H9 (cell line): ENCODE measurements at regions not wholly inside any gene's neighbourhood (a gene's known extent, or its start where the extent isn't known, plus 50 kb on each side); places are given as distances from the start of the nearest gene placed in this dataset.

ENCODE experiments used
- DNase-seq: peaks from one replicate; pipeline ENCODE4 v3.0.0-alpha.2; 2017
- H2AFZ ChIP-seq: one replicate; pipeline ENCODE4 v1.6.1; 2013; ENCODE audit warnings: mild to moderate bottlenecking, low read length, control low read depth, moderate library complexity
- H2AK5ac ChIP-seq: 2 replicates; pipeline ENCODE4 v1.6.1; 2013; ENCODE audit warnings: low read length, control low read depth, mixed read lengths; ENCODE audit not compliant: insufficient read length
- H2BK120ac ChIP-seq: one replicate; pipeline ENCODE4 v1.6.1; 2013; ENCODE audit warnings: low read depth, mild to moderate bottlenecking, low read length, control low read depth, inconsistent platforms; ENCODE audit not compliant: poor library complexity, severe bottlenecking
- H2BK12ac ChIP-seq: 2 replicates; pipeline ENCODE4 v1.6.1; 2013; ENCODE audit warnings: low read length, control low read depth, mixed read lengths, low read depth; ENCODE audit not compliant: insufficient read length
- H2BK15ac ChIP-seq: 2 replicates; pipeline ENCODE4 v1.6.1; 2013; ENCODE audit warnings: low read depth, low read length, control low read depth
- H2BK20ac ChIP-seq: one replicate; pipeline ENCODE4 v1.6.1; 2013; ENCODE audit warnings: low read depth, mild to moderate bottlenecking, low read length, control low read depth, inconsistent platforms; ENCODE audit not compliant: poor library complexity, severe bottlenecking
- H2BK5ac ChIP-seq: 2 replicates; pipeline ENCODE4 v1.6.1; 2013; ENCODE audit warnings: low read length, control low read depth, mixed read lengths; ENCODE audit not compliant: insufficient read length
- H3K14ac ChIP-seq: 2 replicates; pipeline ENCODE4 v1.6.1; 2013; ENCODE audit warnings: low read length, control low read depth; ENCODE audit not compliant: insufficient read depth
- H3K18ac ChIP-seq: 2 replicates; pipeline ENCODE4 v1.6.1; 2013; ENCODE audit warnings: low read depth, mild to moderate bottlenecking, mixed read lengths, low read length, control low read depth; ENCODE audit not compliant: insufficient read length
- H3K23ac ChIP-seq: 2 replicates; pipeline ENCODE4 v1.6.1; 2013; ENCODE audit warnings: low read length, control low read depth, mixed read lengths, low read depth; ENCODE audit not compliant: insufficient read length
- H3K23me2 ChIP-seq: 2 replicates; pipeline ENCODE4 v1.6.1; 2013; ENCODE audit warnings: low read depth, mild to moderate bottlenecking, mixed read lengths, low read length, control low read depth; ENCODE audit not compliant: insufficient read length, poor library complexity, severe bottlenecking
- H3K27ac ChIP-seq: 2 replicates; pipeline ENCODE4 v1.5.1; 2013; ENCODE audit warnings: low read length, control low read depth, mixed read lengths, low read depth; ENCODE audit not compliant: insufficient read length
- H3K27me3 ChIP-seq: 2 replicates; pipeline ENCODE4 v1.6.1; 2013; ENCODE audit warnings: low read length, control low read depth, inconsistent platforms; ENCODE audit not compliant: insufficient read depth
- H3K4ac ChIP-seq: 2 replicates; pipeline ENCODE4 v1.6.1; 2013; ENCODE audit warnings: low read depth, mild to moderate bottlenecking, control low read depth, inconsistent platforms, low read length, moderate library complexity
- H3K4me1 ChIP-seq: 2 replicates; pipeline ENCODE4 v1.6.1; 2013; ENCODE audit warnings: low read length, control low read depth, inconsistent platforms; ENCODE audit not compliant: insufficient read depth
- H3K4me2 ChIP-seq: 2 replicates; pipeline ENCODE4 v1.6.1; 2013; ENCODE audit warnings: low read length, control low read depth, mixed read lengths; ENCODE audit not compliant: insufficient read length, insufficient read depth
- H3K56ac ChIP-seq: 2 replicates; pipeline ENCODE4 v1.6.1; 2013; ENCODE audit warnings: low read depth, mild to moderate bottlenecking, mixed read lengths, low read length, control low read depth; ENCODE audit not compliant: insufficient read length
- H3K79me1 ChIP-seq: 2 replicates; pipeline ENCODE4 v1.6.1; 2013; ENCODE audit warnings: low read depth, mild to moderate bottlenecking, moderate library complexity, low read length, control low read depth, inconsistent platforms; ENCODE audit not compliant: insufficient read depth, poor library complexity, severe bottlenecking
- H3K79me2 ChIP-seq: 2 replicates; pipeline ENCODE4 v1.6.1; 2013; ENCODE audit warnings: low read length, control low read depth, inconsistent platforms; ENCODE audit not compliant: insufficient read depth
- H3K9ac ChIP-seq: 2 replicates; pipeline ENCODE4 v1.6.1; 2013; ENCODE audit warnings: low read length, control low read depth, mixed read lengths; ENCODE audit not compliant: insufficient read length; ENCODE audit errors: extremely low read depth
- H3K9me3 ChIP-seq: one replicate; pipeline ENCODE4 v1.6.1; 2013; ENCODE audit warnings: low read depth, low read length, inconsistent platforms; ENCODE audit not compliant: control insufficient read depth
- H3T11ph ChIP-seq: one replicate; pipeline ENCODE4 v1.6.1; 2013; ENCODE audit warnings: mild to moderate bottlenecking, low read length, control low read depth, inconsistent platforms
- H4K20me1 ChIP-seq: one replicate; pipeline ENCODE4 v1.6.1; 2013; ENCODE audit not compliant: control insufficient read depth, insufficient read length, insufficient read depth
- H4K5ac ChIP-seq: 2 replicates; pipeline ENCODE4 v1.6.1; 2013; ENCODE audit warnings: low read depth, mild to moderate bottlenecking, mixed read lengths, low read length, control low read depth; ENCODE audit not compliant: insufficient read length
- H4K8ac ChIP-seq: replicated peaks from 2 replicates; pipeline ENCODE4 v1.6.1; 2013; ENCODE audit warnings: low read length, control low read depth, mixed read lengths, low read depth; ENCODE audit not compliant: insufficient read length
- H4K91ac ChIP-seq: 2 replicates; pipeline ENCODE4 v1.6.1; 2013; ENCODE audit warnings: low read depth, mild to moderate bottlenecking, moderate library complexity, mixed read lengths, low read length, control low read depth; ENCODE audit not compliant: insufficient read length
- H3K27ac Mint-ChIP-seq, 3 experiments: 2 replicates in 2 of 3; 3 replicates in 1 of 3; pipeline ENCODE4 v1.8.0; 2020 to 2021; ENCODE audit warnings: mixed read lengths in 3 of 3, mild to moderate bottlenecking in 1 of 3, moderate library complexity in 1 of 3
- H3K27me3 Mint-ChIP-seq: 2 replicates; pipeline ENCODE4 v1.8.0; 2021; ENCODE audit warnings: low read depth, mild to moderate bottlenecking, moderate library complexity, mixed read lengths
- H3K36me3 Mint-ChIP-seq, 3 experiments: 2 replicates in 2 of 3; 3 replicates in 1 of 3; pipeline ENCODE4 v1.8.0; 2020 to 2021; ENCODE audit warnings: low read depth in 3 of 3, mixed read lengths in 3 of 3; ENCODE audit not compliant: insufficient read depth in 1 of 3
- H3K4me1 Mint-ChIP-seq, 2 experiments: 2 replicates each; pipeline ENCODE4 v1.8.0; 2020; ENCODE audit warnings: mixed read lengths in 2 of 2
- H3K4me3 Mint-ChIP-seq, 2 experiments: 2 replicates in 1 of 2; 3 replicates in 1 of 2; pipeline ENCODE4 v1.8.0; 2020 to 2021; ENCODE audit warnings: mild to moderate bottlenecking in 2 of 2, mixed read lengths in 2 of 2, moderate library complexity in 1 of 2
- H3K9me3 Mint-ChIP-seq, 2 experiments: 2 replicates in 1 of 2; 3 replicates in 1 of 2; pipeline ENCODE4 v1.8.0; 2020; ENCODE audit warnings: mild to moderate bottlenecking in 2 of 2, mixed read lengths in 2 of 2, moderate library complexity in 1 of 2
- WGBS: extraction: QIAGEN DNeasy Blood & Tissue Kit; methylation state at CpG from one replicate; pipeline ENCODE4 v1.1.7; 2013; ENCODE audit warnings: missing lambda C conversion rate, low lambda C conversion rate, mixed read lengths; ENCODE audit not compliant: insufficient read length; ENCODE audit errors: extremely low coverage; 5-methylcytosine and 5-hydroxymethylcytosine counted together
- TF ChIP-seq, protein P1 (sequence below): fragments of 200-600 bp; sonication (generic); conservative IDR thresholded peaks from 3 replicates; pipeline ENCODE4 v1.8.0; 2021; ENCODE audit warnings: antibody characterized with exemption, mild to moderate bottlenecking

DNA sequence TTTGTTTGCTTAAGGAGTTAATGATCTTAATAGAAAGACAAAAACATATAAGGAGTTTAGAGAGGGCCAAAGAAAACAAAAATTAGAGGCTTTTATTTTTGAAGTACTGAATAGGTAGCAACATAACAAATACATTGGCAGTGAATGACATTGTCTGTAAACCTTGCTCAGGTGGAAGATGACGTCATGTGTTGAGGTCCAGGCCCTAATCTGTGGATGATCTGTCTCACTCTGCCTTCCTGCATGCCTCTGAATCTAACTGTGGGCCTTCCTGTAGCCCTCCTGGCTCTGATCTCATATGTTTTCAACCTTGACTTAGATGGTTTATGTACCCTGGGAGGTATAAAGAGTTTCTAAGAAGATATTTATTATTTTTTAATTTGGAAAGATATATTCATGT is 58.1 kb upstream of the DYNAP start:
- Histone ChIP-seq H3K56ac (no peak overlapping the region), H2BK20ac (no peak overlapping the region), H4K5ac (no peak overlapping the region), H4K8ac (no peak overlapping the region), H3K27me3 (no peaks in the 10 kb centered on the region; the same call in 1 of the 2 replicates), H2AK5ac (peak overlapping the region; percentile 93), H3T11ph (no peak overlapping the region), H3K14ac (no peak overlapping the region), H3K23me2 (peaks cover 3% of the 10 kb centered on the region), H2BK12ac (no peak overlapping the region), H3K4ac (no peak overlapping the region), H3K18ac (no peak overlapping the region), H3K9me3 (peaks cover 5% of the 10 kb centered on the region), H3K79me1 (no peaks in the 10 kb centered on the region), H3K9ac (no peak overlapping the region), H4K91ac (no peak overlapping the region), H2AFZ (no peak overlapping the region), H3K23ac (no peak overlapping the region), H2BK120ac (no peak overlapping the region), H3K4me1 (peaks cover 20% of the 10 kb centered on the region), H3K27ac (no peak overlapping the region), H3K79me2 (no peaks in the 10 kb centered on the region), H3K4me2 (no peak overlapping the region), H2BK5ac (no peak overlapping the region), H2BK15ac (no peak overlapping the region), H4K20me1 (no peaks in the 10 kb centered on the region)
- no CpG with 5 or more reads among the region's 1 CpG for WGBS
- Mint-ChIP-seq H3K27ac (peak overlapping the region in 2 of 3 experiments; percentile 25 to 41; a peak in 3 of 7 replicates), H3K9me3 (peaks cover 13 to 17% of the 10 kb centered on the region in 2 experiments), H3K4me3 (no peak overlapping the region), H3K27me3 (no peaks in the 10 kb centered on the region), H3K4me1 (peaks cover 49 to 52% of the 10 kb centered on the region in 2 experiments), H3K36me3 (peaks cover 0 to 16% (median 10%) of the 10 kb centered on the region in 3 experiments; a peak in 6 of 7 replicates)
- no peak for DNase-seq
- TF ChIP-seq, protein P1, sequence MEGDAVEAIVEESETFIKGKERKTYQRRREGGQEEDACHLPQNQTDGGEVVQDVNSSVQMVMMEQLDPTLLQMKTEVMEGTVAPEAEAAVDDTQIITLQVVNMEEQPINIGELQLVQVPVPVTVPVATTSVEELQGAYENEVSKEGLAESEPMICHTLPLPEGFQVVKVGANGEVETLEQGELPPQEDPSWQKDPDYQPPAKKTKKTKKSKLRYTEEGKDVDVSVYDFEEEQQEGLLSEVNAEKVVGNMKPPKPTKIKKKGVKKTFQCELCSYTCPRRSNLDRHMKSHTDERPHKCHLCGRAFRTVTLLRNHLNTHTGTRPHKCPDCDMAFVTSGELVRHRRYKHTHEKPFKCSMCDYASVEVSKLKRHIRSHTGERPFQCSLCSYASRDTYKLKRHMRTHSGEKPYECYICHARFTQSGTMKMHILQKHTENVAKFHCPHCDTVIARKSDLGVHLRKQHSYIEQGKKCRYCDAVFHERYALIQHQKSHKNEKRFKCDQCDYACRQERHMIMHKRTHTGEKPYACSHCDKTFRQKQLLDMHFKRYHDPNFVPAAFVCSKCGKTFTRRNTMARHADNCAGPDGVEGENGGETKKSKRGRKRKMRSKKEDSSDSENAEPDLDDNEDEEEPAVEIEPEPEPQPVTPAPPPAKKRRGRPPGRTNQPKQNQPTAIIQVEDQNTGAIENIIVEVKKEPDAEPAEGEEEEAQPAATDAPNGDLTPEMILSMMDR = no peak
